ENCODE measurements at regions not wholly inside any gene's neighbourhood (a gene's known extent, or its start where the extent isn't known, plus 50 kb on each side); places are given as distances from the start of the nearest gene placed in this dataset.

- ChIA-PET POLR2A (interaction anchor here (0.6 to 1.1 kb wide), 2 partner anchors 52 to 53 kb away, joined by 3 to 4 read pairs; no protein-coding TSS in a partner anchor), CTCF (interaction anchor here (0.7 kb wide), 2 partner anchors 876 to 1303 kb away, joined by 3 read pairs; no protein-coding TSS in a partner anchor)
- Mint-ChIP-seq H3K27me3 (ENCODE audit: insufficient read depth, unreplicated experiment) (no peaks in the 10 kb centered on the region), H3K36me3 (ENCODE audit: insufficient read depth, unreplicated experiment) (no peaks in the 10 kb centered on the region), H3K4me3 (ENCODE audit: unreplicated experiment) (no peak overlapping the region), H3K27ac (ENCODE audit: low read depth, unreplicated experiment) (no peak overlapping the region), H3K9me3 (ENCODE audit: unreplicated experiment) (no peaks in the 10 kb centered on the region), H3K4me1 (ENCODE audit: insufficient read depth, unreplicated experiment) (no peaks in the 10 kb centered on the region)
- DNase-seq (ENCODE audit: unreplicated experiment), result no peak
- no TSS peak for BruUV-seq (replicated peaks)
- intact Hi-C loops (cut with micrococcal nuclease), result no loop called here
- TF ChIP-seq, protein P1, sequence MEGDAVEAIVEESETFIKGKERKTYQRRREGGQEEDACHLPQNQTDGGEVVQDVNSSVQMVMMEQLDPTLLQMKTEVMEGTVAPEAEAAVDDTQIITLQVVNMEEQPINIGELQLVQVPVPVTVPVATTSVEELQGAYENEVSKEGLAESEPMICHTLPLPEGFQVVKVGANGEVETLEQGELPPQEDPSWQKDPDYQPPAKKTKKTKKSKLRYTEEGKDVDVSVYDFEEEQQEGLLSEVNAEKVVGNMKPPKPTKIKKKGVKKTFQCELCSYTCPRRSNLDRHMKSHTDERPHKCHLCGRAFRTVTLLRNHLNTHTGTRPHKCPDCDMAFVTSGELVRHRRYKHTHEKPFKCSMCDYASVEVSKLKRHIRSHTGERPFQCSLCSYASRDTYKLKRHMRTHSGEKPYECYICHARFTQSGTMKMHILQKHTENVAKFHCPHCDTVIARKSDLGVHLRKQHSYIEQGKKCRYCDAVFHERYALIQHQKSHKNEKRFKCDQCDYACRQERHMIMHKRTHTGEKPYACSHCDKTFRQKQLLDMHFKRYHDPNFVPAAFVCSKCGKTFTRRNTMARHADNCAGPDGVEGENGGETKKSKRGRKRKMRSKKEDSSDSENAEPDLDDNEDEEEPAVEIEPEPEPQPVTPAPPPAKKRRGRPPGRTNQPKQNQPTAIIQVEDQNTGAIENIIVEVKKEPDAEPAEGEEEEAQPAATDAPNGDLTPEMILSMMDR (IDR thresholded peaks at IDR 0.05; ENCODE audit: unreplicated experiment), result no peak
These were observed 943.1 kb upstream of the WWC1 start for GRCh38 chr5:167348251-167348926.

- H3K9me3 Mint-ChIP-seq (ENCODE audit: unreplicated experiment), result no peaks in the 10 kb centered on the region
- no peak overlapping the region for H3K4me3 Mint-ChIP-seq (ENCODE audit: unreplicated experiment)
- no peak overlapping the region for H3K27ac Mint-ChIP-seq (ENCODE audit: low read depth, unreplicated experiment)
- no peaks in the 10 kb centered on the region for H3K36me3 Mint-ChIP-seq (ENCODE audit: insufficient read depth, unreplicated experiment)
- peak; percentile 33 for DNase-seq (ENCODE audit: unreplicated experiment)
- intact Hi-C loops (cut with micrococcal nuclease), result no loop called here
- no peaks in the 10 kb centered on the region for H3K27me3 Mint-ChIP-seq (ENCODE audit: insufficient read depth, unreplicated experiment)
- TF ChIP-seq, protein P1 (IDR thresholded peaks at IDR 0.05; ENCODE audit: unreplicated experiment), result no peak
- H3K4me1 Mint-ChIP-seq (ENCODE audit: insufficient read depth, unreplicated experiment), result no peaks in the 10 kb centered on the region
- ChIA-PET POLR2A (interaction anchor here (1.1 kb wide), 1 partner anchor 54 kb away, joined by 3 read pairs; no protein-coding TSS in a partner anchor), CTCF (interaction anchor here (0.9 kb wide), 1 partner anchor 27 kb away, joined by 3 read pairs; no protein-coding TSS in a partner anchor)
- no TSS peak for BruUV-seq (replicated peaks)
These were observed 942.5 kb upstream of the WWC1 start for GRCh38 chr5:167348980-167349379.

DNA sequence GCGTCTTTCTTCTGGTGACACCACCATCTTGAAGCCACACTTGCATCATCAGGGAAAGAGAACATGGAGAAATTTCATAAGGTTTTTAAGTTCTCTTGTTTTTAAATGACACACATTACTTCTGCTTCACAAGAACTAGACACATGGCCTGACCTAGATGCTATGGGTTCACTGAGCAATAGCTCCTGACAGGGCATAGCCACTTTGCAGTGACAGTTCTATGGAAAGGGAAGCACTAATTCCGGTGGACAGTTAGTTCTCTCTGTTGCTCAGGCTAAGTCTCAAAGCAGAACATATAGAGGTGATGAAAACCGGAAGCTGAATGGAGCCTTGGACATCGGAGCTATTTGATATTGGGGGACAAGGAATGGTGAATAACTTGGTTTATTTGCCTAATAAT is 940.1 kb upstream of the WWC1 start:
- H3K27ac Mint-ChIP-seq (ENCODE audit: low read depth, unreplicated experiment), result no peak overlapping the region
- H3K27me3 Mint-ChIP-seq (ENCODE audit: insufficient read depth, unreplicated experiment), result no peaks in the 10 kb centered on the region
- H3K4me1 Mint-ChIP-seq (ENCODE audit: insufficient read depth, unreplicated experiment), result no peaks in the 10 kb centered on the region
- no peaks in the 10 kb centered on the region for H3K9me3 Mint-ChIP-seq (ENCODE audit: unreplicated experiment)
- no peak overlapping the region for H3K4me3 Mint-ChIP-seq (ENCODE audit: unreplicated experiment)
- POLR2A ChIA-PET, result no interaction called here
- TF ChIP-seq, protein P1 (IDR thresholded peaks at IDR 0.05; ENCODE audit: unreplicated experiment), result no peak
- intact Hi-C loops (cut with micrococcal nuclease), result no loop called here
- CTCF ChIA-PET, result interaction anchor here (0.6 kb wide), 1 partner anchor 16 kb away, joined by 4 read pairs; no protein-coding TSS in a partner anchor
- no peaks in the 10 kb centered on the region for H3K36me3 Mint-ChIP-seq (ENCODE audit: insufficient read depth, unreplicated experiment)
- no peak for DNase-seq (ENCODE audit: unreplicated experiment)
- no TSS peak for BruUV-seq (replicated peaks)

- TF ChIP-seq, protein P1 (IDR thresholded peaks at IDR 0.05; ENCODE audit: unreplicated experiment), result no peak
- Mint-ChIP-seq H3K27ac (ENCODE audit: low read depth, unreplicated experiment) (no peak overlapping the region), H3K9me3 (ENCODE audit: unreplicated experiment) (no peaks in the 10 kb centered on the region), H3K4me1 (ENCODE audit: insufficient read depth, unreplicated experiment) (no peaks in the 10 kb centered on the region), H3K36me3 (ENCODE audit: insufficient read depth, unreplicated experiment) (no peaks in the 10 kb centered on the region), H3K27me3 (ENCODE audit: insufficient read depth, unreplicated experiment) (no peaks in the 10 kb centered on the region), H3K4me3 (ENCODE audit: unreplicated experiment) (no peak overlapping the region)
- intact Hi-C loops (cut with micrococcal nuclease), result no loop called here
- POLR2A ChIA-PET, result no interaction called here
- no TSS peak for BruUV-seq (replicated peaks)
- CTCF ChIA-PET, result no interaction called here
- no peak for DNase-seq (ENCODE audit: unreplicated experiment)
These were observed 938.6 kb upstream of the WWC1 start for GRCh38 chr5:167352801-167353200.

Measured in MCF 10A (cell line).